HEK293 (cell line): ENCODE measurements at regions not wholly inside any gene's neighbourhood (a gene's known extent, or its start where the extent isn't known, plus 50 kb on each side); places are given as distances from the start of the nearest gene placed in this dataset.

Source experiments
- CTCF ChIA-PET: fragments of 350-600 bp; formaldehyde crosslinking; extraction: SDS; loops from one replicate; lab custom pipeline; 2021; ENCODE audit warnings: antibody characterized with exemption; lab: Yijun Ruan, JAX
- POLR2A ChIA-PET: fragments of 300-600 bp; formaldehyde crosslinking; extraction: SDS; loops from one replicate; lab custom pipeline; 2020; ENCODE audit warnings: antibody characterized with exemption, inconsistent platforms; lab: Yijun Ruan, JAX
- H3K27ac ChIP-seq: fragments of 200-500 bp; sonication (Bioruptor generic); 2 replicates; pipeline ENCODE4 v1.5.1; 2014; ENCODE audit warnings: low read depth, low read length, control low read depth, inconsistent platforms; ENCODE audit errors: extremely low read depth
- H3K36me3 ChIP-seq, 2 experiments: fragments of 200-500 bp in 1 of 2; sonication (Bioruptor generic) in 1 of 2; 1 replicate in 1 of 2; 2 replicates in 1 of 2; pipeline ENCODE4 v1.5.1; 2014 to 2017; ENCODE audit warnings: inconsistent platforms in 2 of 2, low read length in 2 of 2; ENCODE audit not compliant: control insufficient read depth in 2 of 2, insufficient read depth in 1 of 2
- H3K4me1 ChIP-seq: fragments of 200-500 bp; sonication (Bioruptor generic); 2 replicates; pipeline ENCODE4 v1.5.1; 2014; ENCODE audit warnings: mild to moderate bottlenecking, low read length, inconsistent platforms; ENCODE audit not compliant: control insufficient read depth, insufficient read depth
- H3K4me3 ChIP-seq: 2 replicates; pipeline ENCODE4 v1.5.1; 2011; ENCODE audit warnings: low read depth, mild to moderate bottlenecking, control low read depth, low read length, moderate library complexity
- H3K9me3 ChIP-seq: fragments of 200-500 bp; sonication (Bioruptor generic); 2 replicates; pipeline ENCODE4 v1.5.1; 2014; ENCODE audit warnings: low read depth, low read length, inconsistent platforms; ENCODE audit not compliant: control insufficient read depth, insufficient read depth
- AEBP2 ChIP-seq: fragments of 450-650 bp; formaldehyde crosslinking; IDR thresholded peaks from 2 replicates; pipeline ENCODE4 v1.5.1; 2016; ENCODE audit warnings: missing biosample characterization, missing genetic modification characterization, borderline replicate concordance
- BCL11A ChIP-seq: fragments of 450-650 bp; formaldehyde crosslinking; IDR thresholded peaks from 2 replicates; pipeline ENCODE4 v1.5.1; 2016; ENCODE audit warnings: low read depth, missing biosample characterization, missing genetic modification characterization
- BCL11B ChIP-seq: fragments of 450-650 bp; formaldehyde crosslinking; IDR thresholded peaks from 2 replicates; pipeline ENCODE4 v1.5.1; 2016; ENCODE audit warnings: low read depth, missing biosample characterization, missing genetic modification characterization
- EGR2 ChIP-seq: fragments of 450-650 bp; formaldehyde crosslinking; IDR thresholded peaks from 2 replicates; pipeline ENCODE4 v1.5.1; 2016; ENCODE audit warnings: low read depth, missing biosample characterization, missing genetic modification characterization
- ELK4 ChIP-seq: IDR thresholded peaks from 2 replicates; pipeline ENCODE4 v1.6.1; 2011; ENCODE audit warnings: mild to moderate bottlenecking, low read depth, low read length, borderline replicate concordance
- HIC1 ChIP-seq: fragments of 450-650 bp; formaldehyde crosslinking; IDR thresholded peaks from 2 replicates; pipeline ENCODE4 v1.5.1; 2016; ENCODE audit warnings: missing biosample characterization, missing genetic modification characterization
- MZF1 ChIP-seq: fragments of 450-650 bp; formaldehyde crosslinking; IDR thresholded peaks from 2 replicates; pipeline ENCODE4 v1.5.1; 2017; ENCODE audit warnings: missing biosample characterization, missing genetic modification characterization, borderline replicate concordance
- PATZ1 ChIP-seq: fragments of 450-650 bp; formaldehyde crosslinking; IDR thresholded peaks from 2 replicates; pipeline ENCODE4 v1.5.1; 2016; ENCODE audit warnings: missing biosample characterization, missing genetic modification characterization
- ZBTB20 ChIP-seq: fragments of 450-650 bp; formaldehyde crosslinking; IDR thresholded peaks from 2 replicates; pipeline ENCODE4 v1.5.1; 2016; ENCODE audit warnings: missing biosample characterization, missing genetic modification characterization
- ZBTB7A ChIP-seq: fragments of 450-650 bp; formaldehyde crosslinking; IDR thresholded peaks from 2 replicates; pipeline ENCODE4 v1.5.1; 2016; ENCODE audit warnings: low read depth, missing biosample characterization, missing genetic modification characterization
- ZNF169 ChIP-seq: fragments of 450-650 bp; formaldehyde crosslinking; IDR thresholded peaks from 2 replicates; pipeline ENCODE4 v1.5.1; 2016; ENCODE audit warnings: missing biosample characterization, missing genetic modification characterization
- ZNF221 ChIP-seq: fragments of 450-650 bp; formaldehyde crosslinking; IDR thresholded peaks from 2 replicates; pipeline ENCODE4 v1.5.1; 2017; ENCODE audit warnings: missing biosample characterization, missing genetic modification characterization, borderline replicate concordance
- ZNF239 ChIP-seq: fragments of 450-650 bp; formaldehyde crosslinking; IDR thresholded peaks from 2 replicates; pipeline ENCODE4 v1.5.1; 2016; ENCODE audit warnings: missing biosample characterization, missing genetic modification characterization
- ZNF433 ChIP-seq: fragments of 450-650 bp; formaldehyde crosslinking; IDR thresholded peaks from 2 replicates; pipeline ENCODE4 v1.5.1; 2016; ENCODE audit warnings: missing biosample characterization, missing genetic modification characterization, low read depth
- ZNF488 ChIP-seq: fragments of 450-650 bp; formaldehyde crosslinking; IDR thresholded peaks from 2 replicates; pipeline ENCODE4 v1.5.1; 2016; ENCODE audit warnings: missing biosample characterization, missing genetic modification characterization
- ZNF514 ChIP-seq: fragments of 450-650 bp; formaldehyde crosslinking; IDR thresholded peaks from 2 replicates; pipeline ENCODE4 v1.5.1; 2016; ENCODE audit warnings: missing biosample characterization, missing genetic modification characterization
- ZNF548 ChIP-seq: fragments of 450-650 bp; formaldehyde crosslinking; IDR thresholded peaks from 2 replicates; pipeline ENCODE4 v1.5.1; 2016; ENCODE audit warnings: missing biosample characterization, missing genetic modification characterization
- ZNF629 ChIP-seq: fragments of 450-650 bp; formaldehyde crosslinking; IDR thresholded peaks from 2 replicates; pipeline ENCODE4 v1.5.1; 2017; ENCODE audit warnings: missing biosample characterization, missing genetic modification characterization
- ZSCAN23 ChIP-seq: fragments of 450-650 bp; formaldehyde crosslinking; IDR thresholded peaks from 2 replicates; pipeline ENCODE4 v1.5.1; 2016; ENCODE audit warnings: missing biosample characterization, missing genetic modification characterization
- TF ChIP-seq, protein P1 (sequence below): fragments of 450-650 bp; formaldehyde crosslinking; IDR thresholded peaks from 2 replicates; pipeline ENCODE4 v1.5.1; 2017; ENCODE audit warnings: missing biosample characterization, mild to moderate bottlenecking, missing genetic modification characterization, moderate library complexity
- TF ChIP-seq, protein P2 (sequence below): fragments of 450-650 bp; formaldehyde crosslinking; IDR thresholded peaks from 2 replicates; pipeline ENCODE4 v1.5.1; 2016; ENCODE audit warnings: missing biosample characterization, missing genetic modification characterization
- TF ChIP-seq, protein P3 (sequence below): fragments of 450-650 bp; formaldehyde crosslinking; IDR thresholded peaks from 2 replicates; pipeline ENCODE4 v1.5.1; 2016; ENCODE audit warnings: missing biosample characterization, missing genetic modification characterization

DNA sequence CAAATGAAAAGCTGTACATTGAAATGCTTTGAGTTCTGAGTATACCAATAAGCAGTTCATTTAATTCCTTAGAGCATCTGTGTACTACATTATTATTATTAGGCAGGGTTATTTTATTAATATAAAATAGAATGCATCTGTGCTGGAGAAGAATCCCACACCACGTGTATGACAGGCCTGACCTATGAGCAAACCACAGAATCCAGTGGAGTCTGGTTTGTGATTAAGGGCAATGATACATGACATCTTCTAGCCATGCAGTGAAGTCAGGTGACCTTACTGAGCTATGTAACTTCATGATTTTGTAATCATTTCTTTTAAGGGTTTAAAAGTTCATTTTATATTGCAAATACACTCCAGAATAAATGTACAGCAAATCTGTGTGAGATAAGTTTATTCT lies 1165.0 kb upstream of the TENM3 start:
- Histone ChIP-seq H3K4me3 (no peak overlapping the region), H3K4me1 (no peaks in the 10 kb centered on the region)
- CTCF ChIA-PET: no interaction called here
- POLR2A ChIA-PET: no interaction called here
- TF ChIP-seq ELK4 (no peak), BCL11A (tag by site-specific recombination) (no peak), AEBP2 (tag by site-specific recombination) (no peak), MZF1 (tag by site-specific recombination) (no peak), ZBTB7A (tag by site-specific recombination) (no peak), ZNF433 (no peak), ZNF629 (no peak), ZNF488 (no peak), PATZ1 (tag by site-specific recombination) (no peak), ZSCAN23 (tag by site-specific recombination) (no peak), ZNF514 (tag by site-specific recombination) (no peak)
- TF ChIP-seq, protein P1, sequence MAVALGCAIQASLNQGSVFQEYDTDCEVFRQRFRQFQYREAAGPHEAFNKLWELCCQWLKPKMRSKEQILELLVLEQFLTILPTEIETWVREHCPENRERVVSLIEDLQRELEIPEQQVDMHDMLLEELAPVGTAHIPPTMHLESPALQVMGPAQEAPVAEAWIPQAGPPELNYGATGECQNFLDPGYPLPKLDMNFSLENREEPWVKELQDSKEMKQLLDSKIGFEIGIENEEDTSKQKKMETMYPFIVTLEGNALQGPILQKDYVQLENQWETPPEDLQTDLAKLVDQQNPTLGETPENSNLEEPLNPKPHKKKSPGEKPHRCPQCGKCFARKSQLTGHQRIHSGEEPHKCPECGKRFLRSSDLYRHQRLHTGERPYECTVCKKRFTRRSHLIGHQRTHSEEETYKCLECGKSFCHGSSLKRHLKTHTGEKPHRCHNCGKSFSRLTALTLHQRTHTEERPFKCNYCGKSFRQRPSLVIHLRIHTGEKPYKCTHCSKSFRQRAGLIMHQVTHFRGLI (tag by site-specific recombination): no peak
- TF ChIP-seq, protein P2, sequence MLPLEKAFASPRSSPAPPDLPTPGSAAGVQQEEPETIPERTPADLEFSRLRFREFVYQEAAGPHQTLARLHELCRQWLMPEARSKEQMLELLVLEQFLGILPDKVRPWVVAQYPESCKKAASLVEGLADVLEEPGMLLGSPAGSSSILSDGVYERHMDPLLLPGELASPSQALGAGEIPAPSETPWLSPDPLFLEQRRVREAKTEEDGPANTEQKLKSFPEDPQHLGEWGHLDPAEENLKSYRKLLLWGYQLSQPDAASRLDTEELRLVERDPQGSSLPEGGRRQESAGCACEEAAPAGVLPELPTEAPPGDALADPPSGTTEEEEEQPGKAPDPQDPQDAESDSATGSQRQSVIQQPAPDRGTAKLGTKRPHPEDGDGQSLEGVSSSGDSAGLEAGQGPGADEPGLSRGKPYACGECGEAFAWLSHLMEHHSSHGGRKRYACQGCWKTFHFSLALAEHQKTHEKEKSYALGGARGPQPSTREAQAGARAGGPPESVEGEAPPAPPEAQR: no peak
- TF ChIP-seq, all 188 proteins: peak for 0
- H3K27ac ChIP-seq: no peak overlapping the region
- H3K36me3 ChIP-seq: no peaks in the 10 kb centered on the region
- no peaks in the 10 kb centered on the region for H3K9me3 ChIP-seq

- no peaks in the 10 kb centered on the region for H3K9me3 ChIP-seq
- ChIA-PET CTCF (no interaction called here), POLR2A (no interaction called here)
- H3K27ac ChIP-seq: no peak overlapping the region
- H3K36me3 ChIP-seq: no peaks in the 10 kb centered on the region
- H3K4me1 ChIP-seq: no peaks in the 10 kb centered on the region
- H3K4me3 ChIP-seq: no peak overlapping the region
- TF ChIP-seq ZNF221 (tag by site-specific recombination) (no peak), HIC1 (tag by site-specific recombination) (no peak), ZNF169 (tag by site-specific recombination) (no peak), ZNF548 (tag by site-specific recombination) (no peak), ZNF239 (no peak), ZBTB20 (tag by site-specific recombination) (no peak), EGR2 (tag by site-specific recombination) (no peak), BCL11B (no peak)
- TF ChIP-seq, protein P3, sequence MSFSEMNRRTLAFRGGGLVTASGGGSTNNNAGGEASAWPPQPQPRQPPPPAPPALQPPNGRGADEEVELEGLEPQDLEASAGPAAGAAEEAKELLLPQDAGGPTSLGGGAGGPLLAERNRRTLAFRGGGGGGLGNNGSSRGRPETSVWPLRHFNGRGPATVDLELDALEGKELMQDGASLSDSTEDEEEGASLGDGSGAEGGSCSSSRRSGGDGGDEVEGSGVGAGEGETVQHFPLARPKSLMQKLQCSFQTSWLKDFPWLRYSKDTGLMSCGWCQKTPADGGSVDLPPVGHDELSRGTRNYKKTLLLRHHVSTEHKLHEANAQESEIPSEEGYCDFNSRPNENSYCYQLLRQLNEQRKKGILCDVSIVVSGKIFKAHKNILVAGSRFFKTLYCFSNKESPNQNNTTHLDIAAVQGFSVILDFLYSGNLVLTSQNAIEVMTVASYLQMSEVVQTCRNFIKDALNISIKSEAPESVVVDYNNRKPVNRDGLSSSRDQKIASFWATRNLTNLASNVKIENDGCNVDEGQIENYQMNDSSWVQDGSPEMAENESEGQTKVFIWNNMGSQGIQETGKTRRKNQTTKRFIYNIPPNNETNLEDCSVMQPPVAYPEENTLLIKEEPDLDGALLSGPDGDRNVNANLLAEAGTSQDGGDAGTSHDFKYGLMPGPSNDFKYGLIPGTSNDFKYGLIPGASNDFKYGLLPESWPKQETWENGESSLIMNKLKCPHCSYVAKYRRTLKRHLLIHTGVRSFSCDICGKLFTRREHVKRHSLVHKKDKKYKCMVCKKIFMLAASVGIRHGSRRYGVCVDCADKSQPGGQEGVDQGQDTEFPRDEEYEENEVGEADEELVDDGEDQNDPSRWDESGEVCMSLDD (tag by site-specific recombination): no peak
Measured at GRCh38 chr4:181083757-181084361, 1159.3 kb upstream of the TENM3 start.
